Stimulated activated CD4-positive, alpha-beta T cell treated with anti-CD3 and anti-CD28 coated beads, Interleukin-1b, Interleukin-23, amount 100 ng/mL, for 1 hour (primary cell): ENCODE measurements at regions not wholly inside any gene's neighbourhood (a gene's known extent, or its start where the extent isn't known, plus 50 kb on each side); places are given as distances from the start of the nearest gene placed in this dataset.
"Not testable (repeated sequence)": the region's sequence is repeated elsewhere in the genome, so short reads cannot be mapped to it uniquely, and the experiment has no call there.

Experiments used
- DNase-seq, 2 donors: peaks; one replicate each; pipeline ENCODE4 v3.0.0-alpha.2; 2020; ENCODE audit warnings: low read depth in 2 of 2

- DNase-seq = no peak
These were observed 153.5 kb upstream of the STK32A start for GRCh38 chr5:147081311-147081764.

- no peak for DNase-seq
These were observed 150.1 kb upstream of the STK32A start for GRCh38 chr5:147084702-147085101.

GRCh38 chr5:147085409-147085808 lies 149.4 kb upstream of the STK32A start:
- no peak for DNase-seq

- no peak for DNase-seq
These were observed 142.8 kb upstream of the STK32A start for GRCh38 chr5:147092044-147092443.

- DNase-seq = no peak
These were observed 141.7 kb upstream of the STK32A start for GRCh38 chr5:147093138-147093537.

- DNase-seq = no peak
These were observed 139.1 kb upstream of the STK32A start for GRCh38 chr5:147095740-147096139.

- no peak for DNase-seq
These were observed 136.5 kb upstream of the STK32A start for GRCh38 chr5:147098233-147098790.

GRCh38 chr5:147101659-147102369 lies 133.0 kb upstream of the STK32A start:
- no peak for DNase-seq

GRCh38 chr5:147112899-147113298 lies 121.9 kb upstream of the STK32A start:
- DNase-seq = no peak

- DNase-seq = no peak
These were observed 120.9 kb upstream of the STK32A start for GRCh38 chr5:147113967-147114366.

GRCh38 chr5:147139759-147140158 lies 95.1 kb upstream of the STK32A start:
- not testable (repeated sequence) for DNase-seq

GRCh38 chr5:147140558-147140957 lies 94.3 kb upstream of the STK32A start:
- DNase-seq = no peak

- not testable (repeated sequence) for DNase-seq
These were observed 93.2 kb upstream of the STK32A start for GRCh38 chr5:147141580-147141979.

- DNase-seq = no peak
These were observed 91.6 kb upstream of the STK32A start for GRCh38 chr5:147143215-147143614.

- DNase-seq = no peak
These were observed 89.5 kb upstream of the STK32A start for GRCh38 chr5:147145328-147145727.

- DNase-seq = no peak
These were observed 86.1 kb upstream of the STK32A start for GRCh38 chr5:147148715-147149114.

- no peak for DNase-seq
These were observed 82.7 kb upstream of the STK32A start for GRCh38 chr5:147152086-147152485.

GRCh38 chr5:147154809-147155208 lies 80.0 kb upstream of the STK32A start:
- DNase-seq = no peak

- DNase-seq = no peak
These were observed 78.8 kb upstream of the STK32A start for GRCh38 chr5:147156012-147156411.

- no peak for DNase-seq
These were observed 73.7 kb upstream of the STK32A start for GRCh38 chr5:147160902-147161700.

GRCh38 chr5:147162740-147163139 lies 72.1 kb upstream of the STK32A start:
- no peak for DNase-seq

GRCh38 chr5:147167529-147167928 lies 67.3 kb upstream of the STK32A start:
- DNase-seq = no peak
